Psoas muscle (tissue), 7 donors: ENCODE measurements at regions not wholly inside any gene's neighbourhood (a gene's known extent, or its start where the extent isn't known, plus 50 kb on each side); places are given as distances from the start of the nearest gene placed in this dataset.

Experiments used
- ATAC-seq, 4 donors: fragments of 200-7000 bp; cut with Tn5 transposase; one replicate each; pipeline ENCODE4 v1.9.1; 2020; ENCODE audit warnings: moderate library complexity in 3 of 4, mild to moderate bottlenecking in 2 of 4
- DNase-seq, 2 donors: peaks; one replicate each; pipeline ENCODE4 v3.0.0-alpha.2; 2020
- H3K27ac ChIP-seq: fragments of 200-600 bp; one replicate; pipeline ENCODE4 v1.8.0; 2022
- H3K27me3 ChIP-seq, 3 donors: fragments of 200-600 bp in 1 of 3; one replicate each; pipeline versions ENCODE4 v1.6.1 to v1.8.0; 2013 to 2022; ENCODE audit warnings: low read length in 2 of 3, mild to moderate bottlenecking in 2 of 3, moderate library complexity in 1 of 3; ENCODE audit not compliant: insufficient read depth in 3 of 3
- H3K36me3 ChIP-seq, 2 donors: fragments of 200-600 bp in 1 of 2; one replicate each; pipeline versions ENCODE4 v1.6.1 to v1.8.0; 2013 to 2022; ENCODE audit warnings: low read depth in 1 of 2, mild to moderate bottlenecking in 1 of 2, moderate library complexity in 1 of 2; ENCODE audit not compliant: insufficient read depth in 1 of 2
- H3K4me1 ChIP-seq: fragments of 200-600 bp; one replicate; pipeline ENCODE4 v1.8.0; 2022
- H3K4me3 ChIP-seq: fragments of 200-600 bp; one replicate; pipeline ENCODE4 v1.8.0; 2022; ENCODE audit warnings: mild to moderate bottlenecking
- H3K9me3 ChIP-seq: fragments of 200-600 bp; one replicate; pipeline ENCODE4 v1.8.0; 2022
- WGBS, 3 donors: extraction: QIAGEN DNeasy Blood & Tissue Kit; methylation state at CpG; one replicate each; pipeline versions ENCODE4 v1.1.6 to v1.1.7; 2013; 5-methylcytosine and 5-hydroxymethylcytosine counted together
- intact Hi-C, 2 donors: fragments of 100-400 bp; cut with DNase I; formaldehyde crosslinking; loops; one replicate each; pipeline versions ENCODE4 v1.11.0 to v1.14.2; 2022
- TF ChIP-seq, protein P1 (sequence below): fragments of 200-600 bp; IDR thresholded peaks from one replicate; pipeline ENCODE4 v1.8.0; 2022; ENCODE audit warnings: antibody characterized with exemption
- donor health status: healthy with polysubstance abuse.
- donor health status: DM: no; HTN: no; CAD: no; lungs with moderate emphysema.
- donor health status: Bipolar disorder and iron deficiency.
- donor health status: healthy.
- donor health status: DM: yes; HTN: yes; CAD: no.
- donor health status: DM: no; HTN: no; CAD: no.
- donor health status: DM: yes; HTN: yes; CAD: no.

DNA sequence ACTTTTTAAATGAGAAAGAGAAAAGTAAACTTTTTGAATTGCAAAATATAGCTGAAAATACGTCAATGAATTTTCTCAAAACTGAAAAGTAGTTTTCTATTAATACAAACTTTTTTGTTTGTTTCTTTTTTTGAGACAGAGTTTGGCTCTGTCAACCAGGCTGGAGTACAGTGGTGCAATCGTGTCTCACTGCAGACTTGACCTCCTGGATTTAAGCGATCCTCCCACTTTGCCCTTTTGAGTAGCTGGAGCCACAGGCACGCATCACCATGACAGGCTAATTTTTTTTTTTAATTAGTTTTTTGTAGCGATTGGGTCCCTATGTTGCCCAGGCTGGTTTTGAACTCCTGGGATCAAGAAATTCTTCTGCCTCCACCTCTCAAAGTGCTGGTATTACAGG lies 610.4 kb downstream of the ELAVL2 start:
- intact Hi-C loops = no loop called here
- TF ChIP-seq, protein P1, sequence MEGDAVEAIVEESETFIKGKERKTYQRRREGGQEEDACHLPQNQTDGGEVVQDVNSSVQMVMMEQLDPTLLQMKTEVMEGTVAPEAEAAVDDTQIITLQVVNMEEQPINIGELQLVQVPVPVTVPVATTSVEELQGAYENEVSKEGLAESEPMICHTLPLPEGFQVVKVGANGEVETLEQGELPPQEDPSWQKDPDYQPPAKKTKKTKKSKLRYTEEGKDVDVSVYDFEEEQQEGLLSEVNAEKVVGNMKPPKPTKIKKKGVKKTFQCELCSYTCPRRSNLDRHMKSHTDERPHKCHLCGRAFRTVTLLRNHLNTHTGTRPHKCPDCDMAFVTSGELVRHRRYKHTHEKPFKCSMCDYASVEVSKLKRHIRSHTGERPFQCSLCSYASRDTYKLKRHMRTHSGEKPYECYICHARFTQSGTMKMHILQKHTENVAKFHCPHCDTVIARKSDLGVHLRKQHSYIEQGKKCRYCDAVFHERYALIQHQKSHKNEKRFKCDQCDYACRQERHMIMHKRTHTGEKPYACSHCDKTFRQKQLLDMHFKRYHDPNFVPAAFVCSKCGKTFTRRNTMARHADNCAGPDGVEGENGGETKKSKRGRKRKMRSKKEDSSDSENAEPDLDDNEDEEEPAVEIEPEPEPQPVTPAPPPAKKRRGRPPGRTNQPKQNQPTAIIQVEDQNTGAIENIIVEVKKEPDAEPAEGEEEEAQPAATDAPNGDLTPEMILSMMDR = no peak
- no peaks in the 10 kb centered on the region for H3K27me3 ChIP-seq
- no peaks in the 10 kb centered on the region for H3K9me3 ChIP-seq
- ATAC-seq (no peak), DNase-seq (no peak)
- no peaks in the 10 kb centered on the region for H3K4me1 ChIP-seq
- no peak overlapping the region for H3K4me3 ChIP-seq
- WGBS, 3 donors = 64 to 67% (median 64%) methylated on average over 5 of the region's 5 CpGs
- no peaks in the 10 kb centered on the region for H3K36me3 ChIP-seq
- no peak overlapping the region for H3K27ac ChIP-seq

DNA sequence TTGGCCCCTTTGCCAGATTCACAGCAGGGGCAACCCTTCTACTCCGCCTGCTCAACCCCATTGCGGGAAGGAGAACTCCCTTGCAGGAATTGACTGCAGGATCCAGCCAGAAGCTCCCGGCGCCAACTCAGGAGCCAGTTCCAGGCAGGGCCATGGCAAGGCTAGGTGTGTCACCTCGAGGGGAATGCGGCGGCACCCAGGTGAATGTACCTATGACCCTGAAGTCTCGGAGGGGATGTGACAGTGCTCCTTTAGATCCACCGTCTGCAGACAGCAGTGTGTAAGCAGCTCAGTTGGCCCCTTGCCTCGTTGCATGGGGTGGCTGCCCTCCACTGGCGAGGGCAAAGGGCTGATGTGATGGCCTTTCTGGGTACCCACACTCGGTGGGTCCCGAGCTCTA lies 606.6 kb downstream of the ELAVL2 start:
- no peak overlapping the region for H3K4me3 ChIP-seq
- no peak for DNase-seq
- WGBS, 3 donors = 89 to 93% (median 90%) methylated on average over 13 of the region's 13 CpGs
- intact Hi-C loops = no loop called here
- H3K27ac ChIP-seq = no peak overlapping the region
- H3K27me3 ChIP-seq = no peaks in the 10 kb centered on the region
- no peaks in the 10 kb centered on the region for H3K9me3 ChIP-seq
- no peak for ATAC-seq
- H3K36me3 ChIP-seq = no peaks in the 10 kb centered on the region
- TF ChIP-seq, protein P1 = no peak
- H3K4me1 ChIP-seq = no peaks in the 10 kb centered on the region

DNA sequence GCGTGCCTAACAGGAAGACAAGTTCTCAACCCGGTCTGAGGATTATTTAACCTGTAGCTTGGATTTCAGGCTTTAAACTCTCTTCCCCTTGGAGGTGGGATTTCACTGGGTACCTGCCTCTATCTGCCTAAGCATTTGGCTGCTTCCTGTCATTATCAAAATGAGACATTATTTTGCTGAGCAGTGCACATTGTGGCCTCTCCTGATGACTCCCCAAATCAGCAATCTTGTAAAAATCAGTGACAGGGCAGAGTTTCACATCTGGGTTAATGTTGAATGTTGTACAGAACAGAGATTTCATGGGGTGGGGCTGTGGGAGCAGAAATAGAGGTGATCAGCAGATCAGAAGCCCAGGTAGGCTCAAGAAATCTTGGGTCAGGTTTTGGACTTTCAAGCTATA lies 605.9 kb downstream of the ELAVL2 start:
- DNase-seq (no peak), ATAC-seq (no peak)
- Histone ChIP-seq H3K27me3 (no peaks in the 10 kb centered on the region), H3K4me3 (no peak overlapping the region), H3K27ac (no peak overlapping the region), H3K36me3 (no peaks in the 10 kb centered on the region), H3K9me3 (no peaks in the 10 kb centered on the region), H3K4me1 (no peaks in the 10 kb centered on the region)
- TF ChIP-seq, protein P1 = no peak
- 63 to 78% (median 65%) methylated on average over 2 of the region's 2 CpGs for WGBS, 3 donors
- intact Hi-C loops = no loop called here

DNA sequence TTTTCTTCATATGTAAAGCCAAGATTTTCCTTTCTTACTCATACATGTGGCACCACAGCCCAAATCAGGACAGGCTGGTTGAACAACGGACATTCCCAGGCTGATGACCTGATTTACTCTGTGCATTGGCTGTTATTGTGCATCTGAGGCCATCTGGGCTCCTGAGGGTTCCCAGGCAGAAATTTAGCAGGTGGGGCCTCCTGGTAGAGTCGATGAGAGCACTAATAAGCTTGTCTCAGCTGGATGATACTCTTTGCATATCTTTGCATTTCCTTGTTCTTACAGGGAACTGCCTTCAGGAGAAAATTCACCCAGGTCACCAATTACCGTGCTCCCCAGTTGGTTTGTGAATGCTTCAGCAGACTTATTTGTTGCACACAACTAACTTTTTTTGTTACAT lies 605.1 kb downstream of the ELAVL2 start:
- Histone ChIP-seq H3K4me3 (no peak overlapping the region), H3K27ac (no peak overlapping the region), H3K36me3 (no peaks in the 10 kb centered on the region), H3K4me1 (no peaks in the 10 kb centered on the region), H3K9me3 (no peaks in the 10 kb centered on the region), H3K27me3 (no peaks in the 10 kb centered on the region)
- TF ChIP-seq, protein P1 = no peak
- ATAC-seq (no peak), DNase-seq (no peak)
- intact Hi-C loops = no loop called here
- 50 to 67% (median 61%) methylated on average over 3 of the region's 3 CpGs for WGBS, 3 donors

GRCh38 chr9:23229890-23230317 lies 596.1 kb downstream of the ELAVL2 start:
- DNase-seq (no peak), ATAC-seq (no peak)
- 50 to 62% (median 54%) methylated on average over 6 of the region's 6 CpGs for WGBS, 3 donors
- TF ChIP-seq, protein P1 = no peak
- Histone ChIP-seq H3K9me3 (no peaks in the 10 kb centered on the region), H3K27ac (no peak overlapping the region), H3K27me3 (no peaks in the 10 kb centered on the region), H3K4me1 (no peaks in the 10 kb centered on the region), H3K36me3 (no peaks in the 10 kb centered on the region), H3K4me3 (no peak overlapping the region)
- intact Hi-C loops = loop anchor here in 1 of 2 donors (10.0 kb wide), 1 partner anchor 245 kb away; no protein-coding TSS in a partner anchor
